ENCODE measurements at regions not wholly inside any gene's neighbourhood (a gene's known extent, or its start where the extent isn't known, plus 50 kb on each side); places are given as distances from the start of the nearest gene placed in this dataset.

GRCh38 chr9:29208670-29209069, 1635.4 kb upstream of the C9orf72 start:
- Histone ChIP-seq H2AFZ (ENCODE audit: control insufficient read depth, low read length) (no peak overlapping the region), H3K27me3 (ENCODE audit: control insufficient read depth, extremely low read depth, insufficient read depth, low read length) (peaks cover 28% of the 10 kb centered on the region), H3K4me1 (ENCODE audit: control insufficient read depth, extremely low read depth, insufficient read depth, low read length) (peaks cover 12% of the 10 kb centered on the region), H3K27ac (ENCODE audit: control insufficient read depth, insufficient read depth, low read length) (no peak overlapping the region), H4K20me1 (ENCODE audit: control insufficient read depth, extremely low read depth, insufficient read depth, low read length) (no peaks in the 10 kb centered on the region), H3K36me3 (ENCODE audit: control insufficient read depth in 2 of 2, extremely low read depth in 1 of 2, insufficient read depth in 2 of 2, low read length in 2 of 2) (no peaks in the 10 kb centered on the region), H3K79me2 (ENCODE audit: control insufficient read depth, insufficient read depth, low read length) (no peaks in the 10 kb centered on the region), H3K4me2 (ENCODE audit: control insufficient read depth, extremely low read depth, insufficient read depth, low read depth, low read length) (no peak overlapping the region), H3K4me3 (ENCODE audit: control insufficient read depth in 2 of 3, extremely low read depth in 1 of 3, insufficient read depth in 2 of 3, low read depth in 1 of 3, low read length in 3 of 3) (no peak overlapping the region), H3K9ac (ENCODE audit: control insufficient read depth, extremely low read depth, insufficient read depth, low read length) (no peak overlapping the region), H3K9me3 (ENCODE audit: control insufficient read depth, low read depth, low read length) (no peaks in the 10 kb centered on the region), H3K9me1 (ENCODE audit: control insufficient read depth, extremely low read depth, insufficient read depth, low read length) (no peaks in the 10 kb centered on the region)
- dilution Hi-C loops (cut with MboI; ENCODE audit: extremely low pct_ligation_motif_present, low sequenced_read_pairs) = no loop called here
- no peak for DNase-seq (ENCODE audit: low read depth, low spot score)
- no peak for TF ChIP-seq CTCF (optimal IDR thresholded peaks at IDR 0.05 in 1 of 3, IDR thresholded peaks at IDR 0.05 in 1 of 3, conservative IDR thresholded peaks at IDR 0.05 in 1 of 3; ENCODE audit: extremely low read depth in 1 of 3, insufficient read depth in 2 of 3, low read length in 3 of 3)
- TF ChIP-seq EZH2 (IDR thresholded peaks at IDR 0.05; ENCODE audit: low read length) = no peak
- no peak for FAIRE-seq

GRCh38 chr9:29209748-29210291, 1636.5 kb upstream of the C9orf72 start:
- H4K20me1 ChIP-seq (ENCODE audit: control insufficient read depth, extremely low read depth, insufficient read depth, low read length) = no peaks in the 10 kb centered on the region
- H3K9me1 ChIP-seq (ENCODE audit: control insufficient read depth, extremely low read depth, insufficient read depth, low read length) = no peaks in the 10 kb centered on the region
- FAIRE-seq = no peak
- H3K9me3 ChIP-seq (ENCODE audit: control insufficient read depth, low read depth, low read length) = no peaks in the 10 kb centered on the region
- no peak overlapping the region for H3K4me3 ChIP-seq (ENCODE audit: control insufficient read depth in 2 of 3, extremely low read depth in 1 of 3, insufficient read depth in 2 of 3, low read depth in 1 of 3, low read length in 3 of 3)
- TF ChIP-seq CTCF (optimal IDR thresholded peaks at IDR 0.05 in 1 of 3, IDR thresholded peaks at IDR 0.05 in 1 of 3, conservative IDR thresholded peaks at IDR 0.05 in 1 of 3; ENCODE audit: extremely low read depth in 1 of 3, insufficient read depth in 2 of 3, low read length in 3 of 3) (no peak), EZH2 (IDR thresholded peaks at IDR 0.05; ENCODE audit: low read length) (no peak)
- dilution Hi-C loops (cut with MboI; ENCODE audit: extremely low pct_ligation_motif_present, low sequenced_read_pairs) = no loop called here
- H2AFZ ChIP-seq (ENCODE audit: control insufficient read depth, low read length) = no peak overlapping the region
- H3K27me3 ChIP-seq (ENCODE audit: control insufficient read depth, extremely low read depth, insufficient read depth, low read length) = peaks cover 39% of the 10 kb centered on the region
- no peak overlapping the region for H3K9ac ChIP-seq (ENCODE audit: control insufficient read depth, extremely low read depth, insufficient read depth, low read length)
- no peak overlapping the region for H3K4me2 ChIP-seq (ENCODE audit: control insufficient read depth, extremely low read depth, insufficient read depth, low read depth, low read length)
- DNase-seq (ENCODE audit: low read depth, low spot score) = no peak
- H3K79me2 ChIP-seq (ENCODE audit: control insufficient read depth, insufficient read depth, low read length) = no peaks in the 10 kb centered on the region
- H3K27ac ChIP-seq (ENCODE audit: control insufficient read depth, insufficient read depth, low read length) = no peak overlapping the region
- no peaks in the 10 kb centered on the region for H3K36me3 ChIP-seq (ENCODE audit: control insufficient read depth in 2 of 2, extremely low read depth in 1 of 2, insufficient read depth in 2 of 2, low read length in 2 of 2)
- H3K4me1 ChIP-seq (ENCODE audit: control insufficient read depth, extremely low read depth, insufficient read depth, low read length) = peaks cover 20% of the 10 kb centered on the region

All from keratinocyte (primary cell).